Endothelial cell of umbilical vein (primary cell): ENCODE measurements at regions not wholly inside any gene's neighbourhood (a gene's known extent, or its start where the extent isn't known, plus 50 kb on each side); places are given as distances from the start of the nearest gene placed in this dataset.

ENCODE experiments used
- BruUV-seq: library from RNA; stranded (reverse); fragments of 400-500 nt; replicated peaks from 2 replicates; lab custom pipeline; 2021; lab: Mats Ljungman, UMichigan
- CTCF ChIA-PET: fragments of 300-600, 350-600 bp; sonication (Branson Sonifier 250); formaldehyde crosslinking; loops from one replicate; lab custom pipeline; 2021; ENCODE audit warnings: antibody characterized with exemption, inconsistent platforms; lab: Charles Lee
- POLR2A ChIA-PET: fragments of 300-600, 350-600 bp; sonication (Branson Sonifier 250); formaldehyde crosslinking; loops from one replicate; lab custom pipeline; 2021; ENCODE audit warnings: antibody characterized with exemption, inconsistent platforms; lab: Charles Lee
- DNase-seq: peaks from one replicate; pipeline ENCODE4 v3.0.0-alpha.2; 2011; ENCODE audit warnings: low read depth, low spot score
- FAIRE-seq: peaks from 2 replicates; lab custom pipeline; 2011; peaks lifted over from hg19 to GRCh38; lab: Jason Lieb, UNC
- H2AFZ ChIP-seq: 2 replicates; pipeline ENCODE4 v1.6.0; 2012; ENCODE audit warnings: low read depth, low read length, control low read depth, inconsistent platforms
- H3K27ac ChIP-seq: 2 replicates; pipeline ENCODE4 v1.5.1; 2011; ENCODE audit warnings: low read depth, mild to moderate bottlenecking, control low read depth, low read length, moderate library complexity; ENCODE audit not compliant: insufficient read depth
- H3K27me3 ChIP-seq, 2 experiments: 2 replicates each; pipeline versions ENCODE4 v1.6.0 to v1.6.1; 2011; ENCODE audit warnings: low read length in 2 of 2, mixed read lengths in 1 of 2; ENCODE audit not compliant: control insufficient read depth in 2 of 2, insufficient read depth in 2 of 2
- H3K36me3 ChIP-seq, 2 experiments: 2 replicates in 1 of 2; 3 replicates in 1 of 2; pipeline ENCODE4 v1.5.1; 2011; ENCODE audit warnings: low read length in 2 of 2, mild to moderate bottlenecking in 1 of 2, moderate library complexity in 1 of 2; ENCODE audit not compliant: control insufficient read depth in 2 of 2, insufficient read depth in 2 of 2; ENCODE audit errors: extremely low read depth in 1 of 2
- H3K4me1 ChIP-seq: 3 replicates; pipeline ENCODE4 v1.5.1; 2011; ENCODE audit warnings: mild to moderate bottlenecking, low read length; ENCODE audit not compliant: control insufficient read depth, insufficient read depth; ENCODE audit errors: extremely low read depth
- H3K4me2 ChIP-seq: 2 replicates; pipeline ENCODE4 v1.6.1; 2011; ENCODE audit warnings: low read length, control low read depth, mixed read lengths; ENCODE audit not compliant: insufficient read depth
- H3K4me3 ChIP-seq, 3 experiments: fragments of 200-600 bp in 1 of 3; sonication (generic), shearing (Covaris generic) in 1 of 3; replicated peaks in 1 of 3; 2 replicates each; pipeline ENCODE4 v1.5.1; 2011 to 2016; ENCODE audit warnings: control low read depth in 3 of 3, low read length in 3 of 3, mild to moderate bottlenecking in 2 of 3, inconsistent platforms in 1 of 3, low read depth in 1 of 3, moderate library complexity in 1 of 3; ENCODE audit not compliant: insufficient read depth in 1 of 3
- H3K79me2 ChIP-seq: 2 replicates; pipeline ENCODE4 v1.6.0; 2012; ENCODE audit warnings: low read length, inconsistent platforms; ENCODE audit not compliant: control insufficient read depth, insufficient read depth
- H3K9ac ChIP-seq: replicated peaks from 2 replicates; pipeline ENCODE3; 2011; ENCODE audit warnings: low read length, control low read depth; ENCODE audit not compliant: insufficient read depth; ENCODE audit errors: extremely low read depth
- H3K9me1 ChIP-seq: replicated peaks from 3 replicates; pipeline ENCODE4 v1.6.0; 2011; ENCODE audit warnings: mild to moderate bottlenecking, low read length; ENCODE audit not compliant: control insufficient read depth, insufficient read depth; ENCODE audit errors: extremely low read depth
- H3K9me3 ChIP-seq: replicated peaks from 2 replicates; pipeline ENCODE4 v1.5.1; 2012; ENCODE audit warnings: low read length, inconsistent platforms; ENCODE audit not compliant: control insufficient read depth, insufficient read depth
- H4K20me1 ChIP-seq: replicated peaks from 2 replicates; pipeline ENCODE3; 2011; ENCODE audit warnings: mild to moderate bottlenecking, low read length; ENCODE audit not compliant: control insufficient read depth, insufficient read depth; ENCODE audit errors: extremely low read depth
- EZH2 ChIP-seq: IDR thresholded peaks from 2 replicates; pipeline ENCODE4 v1.6.1; 2012; ENCODE audit warnings: borderline replicate concordance, low read depth, mild to moderate bottlenecking, moderate library complexity, low read length, inconsistent platforms; ENCODE audit not compliant: severe bottlenecking
- FOS ChIP-seq: IDR thresholded peaks from 2 replicates; pipeline ENCODE4 v1.6.1; 2011; ENCODE audit warnings: mild to moderate bottlenecking, low read length, moderate library complexity, borderline replicate concordance; ENCODE audit not compliant: insufficient read depth
- GATA2 ChIP-seq: IDR thresholded peaks from 2 replicates; pipeline ENCODE4 v1.7.0; 2011; ENCODE audit warnings: low read depth, mild to moderate bottlenecking, moderate library complexity, mixed read lengths, low read length; ENCODE audit not compliant: insufficient read length, insufficient read depth
- JUN ChIP-seq: IDR thresholded peaks from 2 replicates; pipeline ENCODE4 v1.6.1; 2011; ENCODE audit warnings: borderline replicate concordance, low read depth; ENCODE audit not compliant: insufficient read length, insufficient read depth
- MYC ChIP-seq: IDR thresholded peaks from one replicate; pipeline ENCODE4 v1.6.1; 2011; ENCODE audit warnings: mild to moderate bottlenecking, low read depth, low read length
- POLR2A ChIP-seq: IDR thresholded peaks from 2 replicates; pipeline ENCODE4 v1.6.1; 2012; ENCODE audit warnings: low read depth, mild to moderate bottlenecking, control low read depth, low read length
- POLR2AphosphoS5 ChIP-seq: IDR thresholded peaks from 2 replicates; pipeline ENCODE4 v1.6.1; 2012; ENCODE audit warnings: low read depth, mild to moderate bottlenecking, control low read depth, low read length, moderate library complexity; ENCODE audit not compliant: insufficient read depth
- dilution Hi-C: fragments of 300-500 bp; cut with MboI; formaldehyde crosslinking; loops from one replicate; pipeline ENCODE4 v1.15.0; 2019; ENCODE audit warnings: low sequenced_read_pairs; ENCODE audit not compliant: extremely low pct_ligation_motif_present
- intact Hi-C: fragments of 100-400 bp; cut with micrococcal nuclease; formaldehyde crosslinking; loops from one replicate; pipeline ENCODE4 v1.10.0; 2022
- TF ChIP-seq, protein P1 (sequence below): IDR thresholded peaks from 2 replicates; pipeline ENCODE4 v1.6.1; 2011; ENCODE audit not compliant: insufficient read depth, insufficient read length
- TF ChIP-seq, protein P2 (sequence below), 2 donors: IDR thresholded peaks; 1 replicate in 1 of 2; 2 replicates in 1 of 2; pipeline ENCODE4 v1.5.1; 2011; ENCODE audit warnings: low read length in 2 of 2, mild to moderate bottlenecking in 2 of 2, moderate library complexity in 2 of 2, control low read depth in 1 of 2, inconsistent platforms in 1 of 2, low read depth in 1 of 2; ENCODE audit not compliant: insufficient read depth in 1 of 2; ENCODE audit errors: extremely low read depth in 1 of 2

DNA sequence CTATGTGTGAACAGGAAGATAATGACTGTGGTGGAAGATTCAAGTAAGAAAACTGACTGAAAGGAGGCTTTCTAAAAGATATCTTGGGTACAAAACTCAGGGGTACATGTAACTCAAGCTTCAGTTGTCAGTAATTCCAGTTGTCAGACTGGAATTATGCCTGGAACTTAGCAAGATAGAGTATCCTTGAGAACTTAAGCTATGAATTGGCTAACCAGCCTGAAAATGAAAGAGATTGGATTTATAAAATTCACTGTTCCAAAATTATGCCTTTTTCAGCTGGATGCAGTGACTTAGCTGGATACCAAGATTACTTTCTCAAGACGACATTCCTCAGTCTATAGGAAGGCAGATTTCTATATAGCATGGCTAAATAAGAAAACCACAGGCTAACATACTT lies 221.9 kb upstream of the ZBTB20 start:
- H3K9me1 ChIP-seq: no peaks in the 10 kb centered on the region
- no peaks in the 10 kb centered on the region for H3K4me1 ChIP-seq
- H3K4me2 ChIP-seq: no peak overlapping the region
- H3K9me3 ChIP-seq: no peaks in the 10 kb centered on the region
- ChIA-PET POLR2A (no interaction called here), CTCF (no interaction called here)
- no TSS peak for BruUV-seq
- dilution Hi-C loops (no loop called here), intact Hi-C loops (no loop called here)
- no peak for DNase-seq
- H3K79me2 ChIP-seq: no peaks in the 10 kb centered on the region
- H3K4me3 ChIP-seq: no peak overlapping the region
- H2AFZ ChIP-seq: no peak overlapping the region
- no peaks in the 10 kb centered on the region for H3K27me3 ChIP-seq
- no peak overlapping the region for H3K27ac ChIP-seq
- FAIRE-seq: no peak
- H4K20me1 ChIP-seq: no peaks in the 10 kb centered on the region
- H3K36me3 ChIP-seq: no peaks in the 10 kb centered on the region
- TF ChIP-seq, protein P1, sequence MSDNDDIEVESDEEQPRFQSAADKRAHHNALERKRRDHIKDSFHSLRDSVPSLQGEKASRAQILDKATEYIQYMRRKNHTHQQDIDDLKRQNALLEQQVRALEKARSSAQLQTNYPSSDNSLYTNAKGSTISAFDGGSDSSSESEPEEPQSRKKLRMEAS: no peak
- TF ChIP-seq POLR2AphosphoS5: no peak
- TF ChIP-seq MYC: no peak
- TF ChIP-seq JUN: no peak
- TF ChIP-seq FOS: no peak
- no peak for TF ChIP-seq EZH2
- TF ChIP-seq GATA2: no peak
- TF ChIP-seq POLR2A: no peak
- TF ChIP-seq, protein P2, sequence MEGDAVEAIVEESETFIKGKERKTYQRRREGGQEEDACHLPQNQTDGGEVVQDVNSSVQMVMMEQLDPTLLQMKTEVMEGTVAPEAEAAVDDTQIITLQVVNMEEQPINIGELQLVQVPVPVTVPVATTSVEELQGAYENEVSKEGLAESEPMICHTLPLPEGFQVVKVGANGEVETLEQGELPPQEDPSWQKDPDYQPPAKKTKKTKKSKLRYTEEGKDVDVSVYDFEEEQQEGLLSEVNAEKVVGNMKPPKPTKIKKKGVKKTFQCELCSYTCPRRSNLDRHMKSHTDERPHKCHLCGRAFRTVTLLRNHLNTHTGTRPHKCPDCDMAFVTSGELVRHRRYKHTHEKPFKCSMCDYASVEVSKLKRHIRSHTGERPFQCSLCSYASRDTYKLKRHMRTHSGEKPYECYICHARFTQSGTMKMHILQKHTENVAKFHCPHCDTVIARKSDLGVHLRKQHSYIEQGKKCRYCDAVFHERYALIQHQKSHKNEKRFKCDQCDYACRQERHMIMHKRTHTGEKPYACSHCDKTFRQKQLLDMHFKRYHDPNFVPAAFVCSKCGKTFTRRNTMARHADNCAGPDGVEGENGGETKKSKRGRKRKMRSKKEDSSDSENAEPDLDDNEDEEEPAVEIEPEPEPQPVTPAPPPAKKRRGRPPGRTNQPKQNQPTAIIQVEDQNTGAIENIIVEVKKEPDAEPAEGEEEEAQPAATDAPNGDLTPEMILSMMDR (IDR thresholded peaks at IDR 0.05; ENCODE audit: extremely low read depth in 1 of 2, insufficient read depth in 1 of 2, low read depth in 1 of 2, low read length in 2 of 2): no peak
- no peak overlapping the region for H3K9ac ChIP-seq
